Calu3 (cell line): ENCODE measurements at regions not wholly inside any gene's neighbourhood (a gene's known extent, or its start where the extent isn't known, plus 50 kb on each side); places are given as distances from the start of the nearest gene placed in this dataset.

Experiments
- BruUV-seq: library from RNA; stranded (reverse); fragments of 400-500 nt; replicated peaks from 2 replicates; lab custom pipeline; 2021; lab: Mats Ljungman, UMichigan
- CTCF ChIA-PET: fragments of 300-600 bp; sonication (Branson Sonifier 250); formaldehyde crosslinking; loops from one replicate; lab custom pipeline; 2022; ENCODE audit warnings: antibody characterized with exemption; lab: Charles Lee
- DNase-seq: peaks from one replicate; pipeline ENCODE4 v3.0.0; 2022
- H3K27ac Mint-ChIP-seq: one replicate; pipeline ENCODE4 v1.8.0; 2022; ENCODE audit warnings: mixed read lengths; ENCODE audit not compliant: unreplicated experiment
- H3K27me3 Mint-ChIP-seq: one replicate; pipeline ENCODE4 v1.8.0; 2022; ENCODE audit warnings: mixed read lengths; ENCODE audit not compliant: unreplicated experiment
- H3K36me3 Mint-ChIP-seq: one replicate; pipeline ENCODE4 v1.8.0; 2022; ENCODE audit warnings: mild to moderate bottlenecking, moderate library complexity, mixed read lengths; ENCODE audit not compliant: insufficient read depth, unreplicated experiment
- H3K4me1 Mint-ChIP-seq: one replicate; pipeline ENCODE4 v1.8.0; 2022; ENCODE audit warnings: mild to moderate bottlenecking, low read depth, mixed read lengths; ENCODE audit not compliant: unreplicated experiment
- H3K4me3 Mint-ChIP-seq: one replicate; pipeline ENCODE4 v1.8.0; 2022; ENCODE audit warnings: mild to moderate bottlenecking, low read depth, moderate library complexity, mixed read lengths; ENCODE audit not compliant: unreplicated experiment
- H3K9me3 Mint-ChIP-seq: one replicate; pipeline ENCODE4 v1.8.0; 2022; ENCODE audit warnings: low read depth, mixed read lengths; ENCODE audit not compliant: unreplicated experiment
- CTCF ChIP-seq: fragments of 200-600 bp; IDR thresholded peaks from one replicate; pipeline ENCODE4 v1.8.0; 2022; ENCODE audit warnings: antibody characterized with exemption; ENCODE audit not compliant: unreplicated experiment
- intact Hi-C: fragments of 100-400 bp; cut with micrococcal nuclease; formaldehyde crosslinking; loops from one replicate; pipeline ENCODE4 v1.10.0; 2022; ENCODE audit not compliant: unreplicated experiment

GRCh38 chr14:53888535-53889386, 67.9 kb downstream of the BMP4 start:
- BruUV-seq = no TSS peak
- H3K4me3 Mint-ChIP-seq = peak overlapping the region; percentile 15
- peak; percentile 13 for DNase-seq
- H3K36me3 Mint-ChIP-seq = no peaks in the 10 kb centered on the region
- H3K9me3 Mint-ChIP-seq = no peaks in the 10 kb centered on the region
- intact Hi-C loops = no loop called here
- H3K27ac Mint-ChIP-seq = peak overlapping the region; percentile 48
- CTCF ChIA-PET = no interaction called here
- peaks cover 30% of the 10 kb centered on the region for H3K4me1 Mint-ChIP-seq
- TF ChIP-seq CTCF = no peak
- no peaks in the 10 kb centered on the region for H3K27me3 Mint-ChIP-seq

- intact Hi-C loops = no loop called here
- DNase-seq = no peak
- H3K9me3 Mint-ChIP-seq = no peaks in the 10 kb centered on the region
- CTCF ChIA-PET = no interaction called here
- no peaks in the 10 kb centered on the region for H3K36me3 Mint-ChIP-seq
- no peak overlapping the region for H3K27ac Mint-ChIP-seq
- peaks cover 30% of the 10 kb centered on the region for H3K4me1 Mint-ChIP-seq
- no peak overlapping the region for H3K4me3 Mint-ChIP-seq
- TF ChIP-seq CTCF = no peak
- no peaks in the 10 kb centered on the region for H3K27me3 Mint-ChIP-seq
- no TSS peak for BruUV-seq
Measured at GRCh38 chr14:53885136-53885640, 71.4 kb downstream of the BMP4 start.

GRCh38 chr14:53884601-53885000, 72.0 kb downstream of the BMP4 start:
- H3K36me3 Mint-ChIP-seq = no peaks in the 10 kb centered on the region
- peaks cover 29% of the 10 kb centered on the region for H3K4me1 Mint-ChIP-seq
- intact Hi-C loops = no loop called here
- no peaks in the 10 kb centered on the region for H3K9me3 Mint-ChIP-seq
- no peak for TF ChIP-seq CTCF
- DNase-seq = no peak
- no TSS peak for BruUV-seq
- no peak overlapping the region for H3K27ac Mint-ChIP-seq
- no peak overlapping the region for H3K4me3 Mint-ChIP-seq
- CTCF ChIA-PET = interaction anchor here (1.1 kb wide), 1 partner anchor 72 kb away, joined by 3 read pairs; the partner anchor contains the start of gene BMP4
- no peaks in the 10 kb centered on the region for H3K27me3 Mint-ChIP-seq

DNA sequence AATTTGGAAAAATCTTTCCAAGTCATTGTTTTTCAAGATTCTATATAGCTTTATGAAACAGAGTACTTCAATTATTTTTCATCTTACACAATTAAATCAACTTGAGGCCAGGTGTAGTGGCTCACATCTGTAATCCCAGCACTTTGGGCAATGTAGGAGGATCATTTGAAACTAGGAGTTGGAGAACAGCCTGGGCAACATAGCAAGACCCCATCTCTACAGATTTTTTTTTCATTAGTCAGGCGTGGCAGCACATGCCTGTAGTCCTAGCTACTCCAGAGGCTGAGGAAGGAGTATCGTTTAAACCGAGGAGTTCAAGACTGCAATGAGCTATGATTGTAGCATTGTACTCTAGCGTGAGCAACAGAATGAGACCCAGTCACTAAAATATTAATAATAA, 72.9 kb downstream of the BMP4 start:
- no peak for TF ChIP-seq CTCF
- no peak overlapping the region for H3K4me3 Mint-ChIP-seq
- no peak overlapping the region for H3K27ac Mint-ChIP-seq
- peaks cover 21% of the 10 kb centered on the region for H3K4me1 Mint-ChIP-seq
- CTCF ChIA-PET = interaction anchor here (1.1 kb wide), 1 partner anchor 73 kb away, joined by 3 read pairs; the partner anchor contains the start of gene BMP4
- BruUV-seq = no TSS peak
- H3K9me3 Mint-ChIP-seq = no peaks in the 10 kb centered on the region
- no peak for DNase-seq
- intact Hi-C loops = no loop called here
- no peaks in the 10 kb centered on the region for H3K27me3 Mint-ChIP-seq
- H3K36me3 Mint-ChIP-seq = no peaks in the 10 kb centered on the region
